ENCODE measurements at regions not wholly inside any gene's neighbourhood (a gene's known extent, or its start where the extent isn't known, plus 50 kb on each side); places are given as distances from the start of the nearest gene placed in this dataset.

GRCh38 chr5:162550236-162550635 is 482.7 kb downstream of the GABRG2 start:
- Histone ChIP-seq H3K4ac (ENCODE audit: low read depth, low read length) (no peak overlapping the region), H3K27ac (ENCODE audit: insufficient read depth, low read length) (no peak overlapping the region), H3K4me3 (ENCODE audit: insufficient read depth, low read depth, low read length) (no peak overlapping the region), H3K18ac (ENCODE audit: low read depth, low read length) (no peak overlapping the region), H4K20me1 (ENCODE audit: insufficient read depth, low read length) (no peaks in the 10 kb centered on the region), H4K5ac (ENCODE audit: low read depth, low read length) (no peak overlapping the region), H3K9me3 (ENCODE audit: control insufficient read depth, insufficient read depth, low read length) (peaks cover 6% of the 10 kb centered on the region; the same call in 1 of the 2 replicates), H3K56ac (ENCODE audit: extremely low read depth, insufficient read depth, low read length) (no peak overlapping the region), H3K14ac (replicated peaks; ENCODE audit: low read depth, low read length) (no peak overlapping the region), H3K9me1 (ENCODE audit: insufficient read depth, low read length) (no peaks in the 10 kb centered on the region), H2AK9ac (replicated peaks; ENCODE audit: low read depth, low read length, poor library complexity) (no peak overlapping the region), H2BK20ac (ENCODE audit: low read depth, low read length) (no peak overlapping the region), H3K23ac (ENCODE audit: low read depth, low read length) (no peak overlapping the region), H3K79me1 (ENCODE audit: low read depth in 1 of 2, low read length in 2 of 2) (no peaks in the 10 kb centered on the region), H3K9ac (ENCODE audit: low read depth, low read length) (no peak overlapping the region), H4K91ac (ENCODE audit: insufficient read depth, low read depth, low read length) (no peak overlapping the region), H3K36me3 (ENCODE audit: control insufficient read depth, insufficient read depth, low read length) (no peaks in the 10 kb centered on the region), H2BK5ac (ENCODE audit: low read depth, low read length, poor library complexity, severe bottlenecking) (no peak overlapping the region), H2AK5ac (ENCODE audit: low read depth, low read length) (no peak overlapping the region), H3K4me1 (ENCODE audit: control insufficient read depth, insufficient read depth, low read length) (no peaks in the 10 kb centered on the region), H2BK15ac (ENCODE audit: low read depth, low read length) (no peak overlapping the region), H3K27me3 (ENCODE audit: control insufficient read depth, insufficient read depth, low read length) (no peaks in the 10 kb centered on the region), H2AFZ (replicated peaks; ENCODE audit: low read length, poor library complexity) (no peak overlapping the region), H4K8ac (ENCODE audit: low read depth in 2 of 2, low read length in 2 of 2) (no peak overlapping the region), H3K4me2 (ENCODE audit: low read depth, low read length) (no peak overlapping the region), H2BK120ac (ENCODE audit: low read depth, low read length) (no peak overlapping the region)
- intact Hi-C loops (cut with micrococcal nuclease) (no loop called here), dilution Hi-C loops (cut with HindIII; ENCODE audit: low sequenced_read_pairs, unreplicated experiment) (no loop called here), in situ Hi-C loops (cut with MboI; ENCODE audit: low sequenced_read_pairs) (no loop called here)
- ChIA-PET POLR2A (ENCODE audit: unreplicated experiment) (no interaction called here), CTCF (no interaction called here)
- BruUV-seq (replicated peaks), result no TSS peak
- no peak for TF ChIP-seq FOS (IDR thresholded peaks at IDR 0.05; ENCODE audit: low read depth, low read length)
- no peak for TF ChIP-seq CTCF (conservative IDR thresholded peaks at IDR 0.05; ENCODE audit: low read depth, low read length)
- no peak for TF ChIP-seq USF2 (IDR thresholded peaks at IDR 0.05; ENCODE audit: low read depth, low read length)
- TF ChIP-seq NFE2L2 (IDR thresholded peaks at IDR 0.05; ENCODE audit: low read depth, low read length), result no peak
- TF ChIP-seq RFX5 (IDR thresholded peaks at IDR 0.05; ENCODE audit: low read depth, low read length), result no peak
- no peak for TF ChIP-seq ELK1 (IDR thresholded peaks at IDR 0.05; ENCODE audit: borderline replicate concordance, low read depth, low read length)
- no peak for TF ChIP-seq RCOR1 (IDR thresholded peaks at IDR 0.05; ENCODE audit: insufficient replicate concordance, low read length)
- no peak for TF ChIP-seq BHLHE40 (IDR thresholded peaks at IDR 0.05; ENCODE audit: low read depth, low read length)
- no peak for TF ChIP-seq MAZ (IDR thresholded peaks at IDR 0.05; ENCODE audit: borderline replicate concordance, low read depth, low read length)
- no peak for TF ChIP-seq SMC3 (IDR thresholded peaks at IDR 0.05; ENCODE audit: low read depth, low read length)
- TF ChIP-seq POLR2A (IDR thresholded peaks at IDR 0.05; ENCODE audit: low read depth, low read length), result no peak
- no peak for TF ChIP-seq MAFK (IDR thresholded peaks at IDR 0.05; ENCODE audit: low read depth, low read length)
- no peak for TF ChIP-seq MXI1 (IDR thresholded peaks at IDR 0.05; ENCODE audit: borderline replicate concordance, low read depth, low read length)
- TF ChIP-seq RAD21 (IDR thresholded peaks at IDR 0.05; ENCODE audit: low read length), result no peak
- no peak for TF ChIP-seq CEBPB (IDR thresholded peaks at IDR 0.05; ENCODE audit: low read depth, low read length)
- WGBS, 2 experiments (ENCODE audit: extremely low coverage in 2 of 2, insufficient read length in 1 of 2), result 74% methylated on average over 8 of the region's 13 CpGs; no CpG with 5 or more reads in 1 of the 2 experiments
- ATAC-seq (ENCODE audit: low read depth) (no peak), DNase-seq (no peak)

Data from IMR-90 (cell line).